Naive thymus-derived CD4-positive, alpha-beta T cell (primary cell): ENCODE measurements at regions not wholly inside any gene's neighbourhood (a gene's known extent, or its start where the extent isn't known, plus 50 kb on each side); places are given as distances from the start of the nearest gene placed in this dataset.

ENCODE experiments used
- ATAC-seq: fragments of 150-1000 bp; cut with Tn5 transposase; 2 replicates; pipeline ENCODE4 v1.10.0; 2021; ENCODE audit warnings: mild to moderate bottlenecking, moderate library complexity
- CTCF ChIA-PET: fragments of 350-600 bp; sonication (Branson Sonifier 250); formaldehyde crosslinking; loops from one replicate; lab custom pipeline; 2021; ENCODE audit warnings: antibody characterized with exemption; lab: Charles Lee
- POLR2A ChIA-PET: fragments of 350-600 bp; sonication (Branson Sonifier 250); formaldehyde crosslinking; loops from one replicate; lab custom pipeline; 2021; ENCODE audit warnings: antibody characterized with exemption, inconsistent platforms; lab: Charles Lee
- DNase-seq, 9 donors: peaks; one replicate each; pipeline versions ENCODE4 v3.0.0 to v3.0.0-alpha.2; 2020 to 2022; ENCODE audit warnings: mixed read lengths in 1 of 9
- H3K27ac ChIP-seq: one replicate; pipeline ENCODE4 v1.7.0; 2013; ENCODE audit warnings: mild to moderate bottlenecking, low read depth, low read length, moderate library complexity
- H3K27me3 ChIP-seq, 2 donors: one replicate each; pipeline ENCODE4 v1.7.0; 2013; ENCODE audit warnings: low read length in 2 of 2, mild to moderate bottlenecking in 2 of 2, moderate library complexity in 2 of 2; ENCODE audit not compliant: control insufficient read depth in 2 of 2, insufficient read depth in 2 of 2
- H3K36me3 ChIP-seq, 3 experiments: 1 replicate in 2 of 3; 2 replicates in 1 of 3; pipeline ENCODE4 v1.7.0; 2013; ENCODE audit warnings: low read length in 3 of 3, mild to moderate bottlenecking in 3 of 3, moderate library complexity in 1 of 3; ENCODE audit not compliant: insufficient read depth in 3 of 3, control insufficient read depth in 2 of 3
- H3K4me1 ChIP-seq, 2 donors: one replicate each; pipeline ENCODE4 v1.7.0; 2013; ENCODE audit warnings: low read length in 2 of 2, mild to moderate bottlenecking in 2 of 2, moderate library complexity in 1 of 2; ENCODE audit not compliant: control insufficient read depth in 2 of 2, insufficient read depth in 2 of 2
- H3K4me3 ChIP-seq: 2 replicates; pipeline ENCODE4 v1.7.0; 2013; ENCODE audit warnings: mild to moderate bottlenecking, low read length
- H3K9me3 ChIP-seq, 3 experiments: 1 replicate in 2 of 3; 2 replicates in 1 of 3; pipeline ENCODE4 v1.7.0; 2013; ENCODE audit warnings: low read length in 3 of 3; ENCODE audit not compliant: control insufficient read depth in 2 of 3
- H3K27ac Mint-ChIP-seq, 9 donors: one replicate each; pipeline ENCODE4 v1.8.0; 2020 to 2022; ENCODE audit warnings: mixed read lengths in 9 of 9, mild to moderate bottlenecking in 8 of 9, moderate library complexity in 5 of 9, inconsistent platforms in 2 of 9
- H3K27me3 Mint-ChIP-seq, 5 donors: one replicate each; pipeline ENCODE4 v1.8.0; 2021 to 2022; ENCODE audit warnings: mixed read lengths in 5 of 5, mild to moderate bottlenecking in 1 of 5
- H3K36me3 Mint-ChIP-seq, 5 donors: one replicate each; pipeline ENCODE4 v1.8.0; 2020 to 2022; ENCODE audit warnings: mixed read lengths in 5 of 5, mild to moderate bottlenecking in 3 of 5, inconsistent platforms in 1 of 5
- H3K4me1 Mint-ChIP-seq, 7 donors: one replicate each; pipeline ENCODE4 v1.8.0; 2020 to 2022; ENCODE audit warnings: mixed read lengths in 7 of 7, mild to moderate bottlenecking in 3 of 7, inconsistent platforms in 1 of 7
- H3K4me3 Mint-ChIP-seq, 10 donors: one replicate each; pipeline ENCODE4 v1.8.0; 2020 to 2022; ENCODE audit warnings: mild to moderate bottlenecking in 10 of 10, mixed read lengths in 10 of 10, moderate library complexity in 6 of 10, inconsistent platforms in 2 of 10
- H3K9me3 Mint-ChIP-seq, 11 donors: one replicate each; pipeline ENCODE4 v1.8.0; 2020 to 2022; ENCODE audit warnings: mixed read lengths in 11 of 11, mild to moderate bottlenecking in 4 of 11, inconsistent platforms in 1 of 11, moderate library complexity in 1 of 11
- intact Hi-C, 2 donors: fragments of 100-400 bp; cut with micrococcal nuclease; formaldehyde crosslinking; loops; one replicate each; pipeline ENCODE4 v1.15.1; 2023

DNA sequence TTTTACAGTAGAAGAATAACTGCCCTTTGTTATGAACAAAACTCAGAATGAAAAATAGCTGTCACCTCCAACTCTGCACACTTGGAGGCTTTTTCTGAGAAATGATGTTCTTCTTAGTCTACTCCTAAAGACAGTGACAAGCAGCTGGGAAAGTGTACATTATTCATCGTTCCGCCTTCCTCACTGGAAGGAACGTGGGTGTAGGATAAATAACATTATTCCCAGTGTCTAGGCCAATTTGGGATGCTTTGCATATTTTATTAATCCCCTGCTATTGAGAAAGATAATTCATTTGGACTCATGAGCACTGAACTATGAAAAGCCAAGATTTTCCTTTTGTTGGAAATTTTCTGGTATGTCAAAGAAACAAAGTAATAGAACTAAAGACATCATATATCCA is 87.8 kb downstream of the VCX2 start:
- no peaks in the 10 kb centered on the region for H3K4me1 Mint-ChIP-seq
- no peaks in the 10 kb centered on the region for H3K4me1 ChIP-seq
- no peaks in the 10 kb centered on the region for H3K27me3 ChIP-seq
- no peaks in the 10 kb centered on the region for H3K36me3 ChIP-seq
- no peak overlapping the region for H3K27ac Mint-ChIP-seq
- no peaks in the 10 kb centered on the region for H3K36me3 Mint-ChIP-seq
- no peak overlapping the region for H3K4me3 ChIP-seq
- intact Hi-C loops: no loop called here
- DNase-seq: no peak
- H3K9me3 ChIP-seq: no peaks in the 10 kb centered on the region
- POLR2A ChIA-PET: no interaction called here
- H3K4me3 Mint-ChIP-seq: no peak overlapping the region
- no peak for ATAC-seq
- H3K27ac ChIP-seq: no peak overlapping the region
- H3K27me3 Mint-ChIP-seq: no peaks in the 10 kb centered on the region
- peaks cover 0 to 2% (median 0%) of the 10 kb centered on the region in 11 donors for H3K9me3 Mint-ChIP-seq
- CTCF ChIA-PET: no interaction called here

GRCh38 chrX:8075636-8076035 is 95.4 kb downstream of the VCX2 start:
- no peaks in the 10 kb centered on the region for H3K4me1 ChIP-seq
- ChIA-PET CTCF (no interaction called here), POLR2A (no interaction called here)
- H3K9me3 ChIP-seq: no peaks in the 10 kb centered on the region
- Mint-ChIP-seq H3K27me3 (no peaks in the 10 kb centered on the region), H3K27ac (no peak overlapping the region), H3K4me1 (no peaks in the 10 kb centered on the region), H3K9me3 (peaks cover 0 to 9% (median 0%) of the 10 kb centered on the region in 11 donors), H3K36me3 (no peaks in the 10 kb centered on the region), H3K4me3 (no peak overlapping the region)
- no peak overlapping the region for H3K4me3 ChIP-seq
- H3K27me3 ChIP-seq: no peaks in the 10 kb centered on the region
- intact Hi-C loops: no loop called here
- ATAC-seq (no peak), DNase-seq (no peak)
- no peaks in the 10 kb centered on the region for H3K36me3 ChIP-seq
- no peak overlapping the region for H3K27ac ChIP-seq

GRCh38 chrX:8067754-8068462 is 103.2 kb downstream of the VCX2 start:
- intact Hi-C loops: no loop called here
- no peak overlapping the region for H3K4me3 ChIP-seq
- no peaks in the 10 kb centered on the region for H3K27me3 ChIP-seq
- Mint-ChIP-seq H3K4me1 (no peaks in the 10 kb centered on the region), H3K27me3 (no peaks in the 10 kb centered on the region), H3K9me3 (peaks cover 0 to 4% (median 0%) of the 10 kb centered on the region in 11 donors), H3K36me3 (no peaks in the 10 kb centered on the region), H3K27ac (no peak overlapping the region), H3K4me3 (no peak overlapping the region)
- H3K36me3 ChIP-seq: no peaks in the 10 kb centered on the region
- POLR2A ChIA-PET: no interaction called here
- no peaks in the 10 kb centered on the region for H3K4me1 ChIP-seq
- no peak overlapping the region for H3K27ac ChIP-seq
- no peaks in the 10 kb centered on the region for H3K9me3 ChIP-seq
- CTCF ChIA-PET: no interaction called here
- ATAC-seq (no peak), DNase-seq (no peak)

DNA sequence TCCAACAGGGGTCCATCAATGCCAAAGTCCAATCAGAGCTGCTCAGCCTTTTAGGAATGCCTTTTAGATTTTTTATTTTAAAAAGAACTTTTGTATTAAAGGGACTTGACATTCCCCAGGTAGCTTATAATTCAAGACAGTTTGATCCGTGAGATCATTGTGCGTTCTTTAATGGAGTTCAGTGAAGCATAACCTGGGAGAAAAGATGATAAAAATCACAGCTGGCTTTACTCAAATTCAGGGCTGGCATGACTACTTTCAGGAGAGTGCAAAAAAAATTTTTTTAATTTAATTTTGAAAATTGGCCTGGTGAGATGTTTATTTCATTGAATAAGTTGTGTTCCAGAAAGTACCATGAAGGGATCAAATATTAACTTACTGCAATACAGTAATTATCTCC is 118.2 kb downstream of the VCX2 start:
- CTCF ChIA-PET: no interaction called here

DNA sequence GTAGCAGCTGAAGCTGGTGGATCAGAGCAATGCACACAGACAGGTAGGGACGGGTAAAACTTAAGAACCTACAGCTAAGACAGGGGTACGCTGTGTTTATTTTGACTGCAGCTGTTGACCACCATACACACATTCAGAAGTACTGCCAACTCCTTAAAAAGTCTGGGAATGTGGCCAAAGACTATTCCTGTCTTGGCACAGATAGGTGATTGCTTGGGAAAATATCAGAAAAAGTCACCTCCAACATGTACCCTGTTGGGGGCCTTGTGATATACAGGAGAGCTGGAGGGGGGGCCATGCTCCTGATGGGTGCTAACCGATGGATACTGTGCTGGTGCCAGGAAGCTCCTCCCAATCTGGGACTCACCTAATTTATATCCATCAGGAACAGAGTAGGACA is 121.2 kb downstream of the VCX2 start:
- H3K27me3 ChIP-seq: no peaks in the 10 kb centered on the region
- Mint-ChIP-seq H3K27ac (no peak overlapping the region), H3K9me3 (peaks cover 0 to 2% (median 0%) of the 10 kb centered on the region in 11 donors), H3K36me3 (no peaks in the 10 kb centered on the region), H3K4me3 (no peak overlapping the region), H3K4me1 (no peaks in the 10 kb centered on the region), H3K27me3 (no peaks in the 10 kb centered on the region)
- no peaks in the 10 kb centered on the region for H3K9me3 ChIP-seq
- CTCF ChIA-PET: no interaction called here
- POLR2A ChIA-PET: no interaction called here
- intact Hi-C loops: no loop called here
- no peak overlapping the region for H3K27ac ChIP-seq
- DNase-seq (no peak), ATAC-seq (no peak)
- H3K4me1 ChIP-seq: no peaks in the 10 kb centered on the region
- no peaks in the 10 kb centered on the region for H3K36me3 ChIP-seq
- H3K4me3 ChIP-seq: no peak overlapping the region

More for the DNA sequence above, 118.2 kb downstream of the VCX2 start:
- no peaks in the 10 kb centered on the region for H3K4me1 ChIP-seq
- POLR2A ChIA-PET: no interaction called here
- no peak overlapping the region for H3K4me3 Mint-ChIP-seq
- DNase-seq: no peak
- intact Hi-C loops: no loop called here
- no peaks in the 10 kb centered on the region for H3K27me3 Mint-ChIP-seq
- H3K36me3 ChIP-seq: no peaks in the 10 kb centered on the region
- no peak for ATAC-seq
- no peak overlapping the region for H3K4me3 ChIP-seq
- H3K27ac ChIP-seq: no peak overlapping the region
- no peaks in the 10 kb centered on the region for H3K9me3 Mint-ChIP-seq
- H3K36me3 Mint-ChIP-seq: no peaks in the 10 kb centered on the region
- H3K9me3 ChIP-seq: no peaks in the 10 kb centered on the region
- H3K27me3 ChIP-seq: no peaks in the 10 kb centered on the region
- no peak overlapping the region for H3K27ac Mint-ChIP-seq
- H3K4me1 Mint-ChIP-seq: peaks cover 0 to under 1% (median 0%) of the 10 kb centered on the region in 7 donors

- DNase-seq: no peak
- H3K27ac ChIP-seq: no peak overlapping the region
- H3K27me3 Mint-ChIP-seq: no peaks in the 10 kb centered on the region
- no peaks in the 10 kb centered on the region for H3K4me1 ChIP-seq
- intact Hi-C loops: no loop called here
- H3K27ac Mint-ChIP-seq: no peak overlapping the region
- H3K4me3 Mint-ChIP-seq: no peak overlapping the region
- H3K4me3 ChIP-seq: no peak overlapping the region
- ChIA-PET CTCF (no interaction called here), POLR2A (no interaction called here)
- ATAC-seq: no peak
- peaks cover 0 to 6% (median 0%) of the 10 kb centered on the region in 11 donors for H3K9me3 Mint-ChIP-seq
- H3K27me3 ChIP-seq: no peaks in the 10 kb centered on the region
- H3K9me3 ChIP-seq: no peaks in the 10 kb centered on the region
- H3K4me1 Mint-ChIP-seq: no peaks in the 10 kb centered on the region
- H3K36me3 ChIP-seq: no peaks in the 10 kb centered on the region
- H3K36me3 Mint-ChIP-seq: peaks cover 0 to 6% (median 4%) of the 10 kb centered on the region in 5 donors
These were observed 121.3 kb upstream of the PNPLA4 start for GRCh38 chrX:8048466-8048865.

DNA sequence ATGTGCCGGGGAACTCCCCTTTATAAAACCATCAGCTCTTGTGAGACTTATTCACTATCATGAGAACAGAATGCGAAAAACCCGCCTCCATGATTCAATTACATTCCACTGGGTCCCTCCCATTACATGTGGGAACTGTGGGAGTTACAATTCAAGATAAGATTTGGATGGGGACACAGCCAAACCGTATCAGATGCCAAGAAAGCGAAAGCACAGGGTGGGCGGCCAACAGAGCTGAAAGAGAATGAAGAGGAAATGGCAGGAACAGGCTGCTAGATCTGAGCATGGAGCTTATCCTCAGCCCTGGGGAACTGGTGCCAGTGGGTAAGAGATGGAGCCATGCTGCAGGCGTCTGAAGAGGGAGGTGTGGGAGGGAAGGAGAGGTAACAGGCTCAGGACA is 117.7 kb upstream of the PNPLA4 start:
- Histone ChIP-seq H3K4me1 (no peaks in the 10 kb centered on the region), H3K4me3 (no peak overlapping the region), H3K9me3 (no peaks in the 10 kb centered on the region), H3K36me3 (no peaks in the 10 kb centered on the region), H3K27me3 (no peaks in the 10 kb centered on the region), H3K27ac (no peak overlapping the region)
- no peak overlapping the region for H3K27ac Mint-ChIP-seq
- no peaks in the 10 kb centered on the region for H3K4me1 Mint-ChIP-seq
- ATAC-seq (no peak), DNase-seq (no peak)
- H3K4me3 Mint-ChIP-seq: no peak overlapping the region
- POLR2A ChIA-PET: no interaction called here
- no peaks in the 10 kb centered on the region for H3K27me3 Mint-ChIP-seq
- CTCF ChIA-PET: no interaction called here
- intact Hi-C loops: no loop called here
- H3K9me3 Mint-ChIP-seq: peaks cover 0 to 6% (median 0%) of the 10 kb centered on the region in 11 donors
- H3K36me3 Mint-ChIP-seq: peaks cover 0 to 6% (median 4%) of the 10 kb centered on the region in 5 donors
